GM12873 (cell line): ENCODE measurements at regions not wholly inside any gene's neighbourhood (a gene's known extent, or its start where the extent isn't known, plus 50 kb on each side); places are given as distances from the start of the nearest gene placed in this dataset.

Experiments
- TF ChIP-seq, protein P1 (sequence below): IDR thresholded peaks from 2 replicates; pipeline ENCODE4 v1.5.1; 2012; ENCODE audit warnings: low read depth, mild to moderate bottlenecking, moderate library complexity, low read length, control low read depth; ENCODE audit not compliant: insufficient read depth; ENCODE audit errors: missing control alignments

DNA sequence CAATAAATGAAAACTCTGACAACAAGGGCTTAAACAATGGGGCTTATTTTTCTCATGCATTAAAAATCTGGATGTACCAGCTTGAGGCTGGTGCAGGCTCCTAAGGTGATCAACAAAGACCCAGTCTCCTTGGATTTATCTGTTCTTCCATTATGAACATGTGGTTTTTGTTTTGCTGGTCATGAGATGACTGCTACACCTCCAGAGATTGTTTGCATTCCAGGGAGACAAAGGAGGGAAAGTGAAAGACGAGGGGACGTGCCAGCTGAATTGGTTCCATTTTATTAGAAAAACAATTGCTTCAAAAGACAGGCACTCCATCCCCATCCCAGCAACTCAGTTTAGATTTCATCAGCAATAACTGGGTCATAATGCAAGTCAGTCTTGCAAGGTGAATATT, 90.9 kb upstream of the KCNK1 start:
- TF ChIP-seq, protein P1, sequence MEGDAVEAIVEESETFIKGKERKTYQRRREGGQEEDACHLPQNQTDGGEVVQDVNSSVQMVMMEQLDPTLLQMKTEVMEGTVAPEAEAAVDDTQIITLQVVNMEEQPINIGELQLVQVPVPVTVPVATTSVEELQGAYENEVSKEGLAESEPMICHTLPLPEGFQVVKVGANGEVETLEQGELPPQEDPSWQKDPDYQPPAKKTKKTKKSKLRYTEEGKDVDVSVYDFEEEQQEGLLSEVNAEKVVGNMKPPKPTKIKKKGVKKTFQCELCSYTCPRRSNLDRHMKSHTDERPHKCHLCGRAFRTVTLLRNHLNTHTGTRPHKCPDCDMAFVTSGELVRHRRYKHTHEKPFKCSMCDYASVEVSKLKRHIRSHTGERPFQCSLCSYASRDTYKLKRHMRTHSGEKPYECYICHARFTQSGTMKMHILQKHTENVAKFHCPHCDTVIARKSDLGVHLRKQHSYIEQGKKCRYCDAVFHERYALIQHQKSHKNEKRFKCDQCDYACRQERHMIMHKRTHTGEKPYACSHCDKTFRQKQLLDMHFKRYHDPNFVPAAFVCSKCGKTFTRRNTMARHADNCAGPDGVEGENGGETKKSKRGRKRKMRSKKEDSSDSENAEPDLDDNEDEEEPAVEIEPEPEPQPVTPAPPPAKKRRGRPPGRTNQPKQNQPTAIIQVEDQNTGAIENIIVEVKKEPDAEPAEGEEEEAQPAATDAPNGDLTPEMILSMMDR = no peak

DNA sequence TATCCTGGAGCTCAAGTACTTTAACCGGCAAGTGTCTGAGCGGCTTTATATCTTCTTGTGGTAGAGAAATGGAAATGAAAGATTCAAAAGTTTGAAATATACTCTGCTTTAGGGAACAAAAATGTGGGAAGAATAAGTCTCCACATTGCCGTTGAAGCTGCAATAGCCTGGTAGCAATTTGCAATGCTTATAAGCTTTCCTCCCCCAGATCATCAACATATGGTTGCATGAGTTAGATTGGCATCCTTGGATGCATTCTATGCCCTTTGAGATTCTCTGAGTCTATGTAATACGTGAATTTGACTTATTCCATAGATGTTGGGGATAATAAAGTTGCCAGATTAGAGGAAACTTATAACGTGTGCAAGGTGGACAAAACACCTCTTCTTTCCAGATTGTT, 86.1 kb upstream of the KCNK1 start:
- TF ChIP-seq, protein P1 = no peak

DNA sequence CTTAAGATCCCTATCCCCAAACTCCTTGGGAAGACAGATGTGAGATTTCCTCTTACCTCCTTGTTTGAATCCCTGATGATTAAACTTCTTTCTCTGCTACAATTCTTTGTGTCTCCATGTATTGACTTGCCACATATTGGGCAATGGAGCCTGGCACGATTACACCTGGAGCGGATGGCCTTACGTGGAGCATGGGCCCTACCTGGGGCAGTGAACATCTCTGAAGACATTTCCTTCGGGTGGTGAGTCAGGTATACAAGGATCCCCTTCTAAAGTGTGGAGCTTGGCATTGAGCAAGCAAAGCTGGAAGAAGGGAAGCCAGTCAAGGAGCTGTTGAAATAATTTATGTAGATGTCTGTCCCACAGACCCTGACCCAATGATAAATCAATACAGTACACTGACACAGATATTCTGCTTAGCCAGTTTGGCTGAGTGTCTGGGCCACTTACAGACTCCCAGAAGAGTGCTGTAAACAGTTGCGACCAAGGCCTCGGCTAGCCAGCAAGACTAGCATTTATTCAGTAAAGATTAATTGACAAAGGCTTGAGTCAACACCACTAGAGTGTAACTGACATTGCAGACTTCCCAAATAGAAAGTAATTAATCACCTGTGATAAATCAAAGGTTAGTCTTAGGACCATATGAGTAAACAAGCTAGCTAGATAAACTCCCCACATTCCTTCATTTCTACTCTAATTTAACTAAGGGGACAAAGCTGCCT, 83.1 kb upstream of the KCNK1 start:
- TF ChIP-seq, protein P1 = no peak

DNA sequence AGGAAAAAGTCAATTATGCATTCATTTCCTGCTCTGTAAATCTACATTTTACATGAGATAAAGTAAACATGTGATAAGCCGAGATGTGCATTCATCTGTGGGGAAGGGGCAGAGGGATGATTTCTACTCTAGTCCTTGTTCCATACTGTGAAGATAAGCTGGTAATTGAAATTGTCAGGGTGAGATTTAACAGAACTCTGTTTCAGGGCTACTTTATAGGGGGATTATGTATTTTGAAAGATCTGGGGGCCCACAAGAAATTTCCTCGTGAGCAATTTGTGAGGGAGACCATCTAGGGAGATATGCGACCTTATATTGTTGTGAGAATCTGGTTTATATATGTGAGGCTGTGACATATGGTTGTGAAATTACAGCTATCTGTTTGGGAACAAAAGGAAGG, 73.1 kb upstream of the KCNK1 start:
- TF ChIP-seq, protein P1 = no peak

DNA sequence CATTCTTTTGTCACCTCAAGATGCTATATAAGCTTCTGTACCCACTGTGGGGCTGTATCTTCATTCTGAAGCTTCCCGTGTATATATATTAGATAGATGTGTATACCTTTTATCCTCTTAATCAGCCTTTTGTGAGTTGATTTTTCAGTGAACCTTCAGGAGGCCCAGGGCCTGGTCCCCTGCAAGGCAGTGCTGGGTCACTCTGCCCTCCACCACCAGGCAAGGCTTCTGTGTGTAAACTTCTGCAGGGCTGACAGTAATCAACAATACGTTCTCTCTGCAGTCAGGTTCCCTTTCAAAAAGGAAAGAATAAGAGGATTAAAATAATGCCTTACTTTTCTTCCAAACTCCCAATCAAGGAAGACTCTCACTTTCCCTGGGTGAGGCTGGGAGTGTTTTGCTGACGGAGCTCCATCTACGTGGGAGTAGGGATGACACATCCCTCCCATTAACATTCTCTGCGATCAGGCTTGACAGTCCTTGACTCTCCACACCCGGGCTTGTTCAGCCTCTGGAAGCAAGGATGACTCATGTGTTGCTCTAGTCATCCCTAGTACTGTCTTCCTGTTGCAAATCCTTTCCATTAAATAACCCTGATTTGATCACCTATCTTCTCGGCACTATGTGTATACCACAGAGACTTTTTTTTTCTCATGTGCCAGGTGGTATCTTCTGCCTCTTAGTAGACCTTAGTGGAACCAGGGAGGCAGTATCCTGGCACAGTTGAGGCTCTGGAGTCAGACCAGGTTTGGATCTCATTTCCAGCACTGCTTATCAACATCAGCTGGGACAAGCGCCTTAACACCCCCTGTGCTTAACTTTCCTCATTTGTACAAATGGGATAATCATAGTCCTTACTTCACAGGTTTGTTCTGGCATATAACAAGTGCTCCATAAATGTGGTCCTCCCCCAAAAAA, 70.3 kb upstream of the KCNK1 start:
- TF ChIP-seq, protein P1 = no peak

DNA sequence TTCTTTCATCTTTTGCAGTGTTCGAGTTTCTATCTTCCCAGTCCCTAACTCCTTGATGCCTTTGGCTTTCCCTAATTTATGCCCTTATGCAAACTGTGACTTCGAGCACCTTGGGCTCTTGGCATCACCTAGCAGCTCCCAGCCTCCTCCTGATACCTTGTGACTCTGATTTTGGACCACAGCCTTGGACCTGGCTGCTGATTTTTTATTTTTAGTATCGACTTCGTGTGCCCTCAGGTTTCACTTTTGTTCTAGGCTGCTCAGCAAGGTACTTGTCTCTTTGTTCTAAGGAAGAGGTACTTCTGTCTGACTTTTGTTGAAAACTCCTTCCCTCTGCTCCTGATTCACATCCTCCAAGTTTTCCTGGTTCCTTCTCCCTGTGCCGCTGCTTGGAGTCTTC, 69.6 kb upstream of the KCNK1 start:
- TF ChIP-seq, protein P1 = no peak

DNA sequence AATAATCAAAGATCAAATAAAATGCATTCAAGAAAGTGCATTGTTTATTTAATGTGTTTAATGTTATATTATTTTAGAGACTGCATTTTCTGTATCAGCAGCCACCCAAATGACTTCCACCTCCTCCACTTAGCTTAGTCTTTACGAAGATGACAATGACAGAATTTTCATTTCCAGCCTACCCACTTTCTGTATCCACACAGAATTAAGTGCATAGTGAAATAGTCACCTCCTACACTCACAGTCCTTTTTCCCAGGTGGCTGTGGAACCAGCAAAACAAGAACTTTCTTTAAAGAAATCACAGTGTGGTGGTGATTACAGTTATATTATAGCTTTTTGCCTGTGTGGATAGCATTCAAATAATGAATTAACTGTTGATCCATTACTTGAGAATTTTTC, 66.2 kb upstream of the KCNK1 start:
- TF ChIP-seq, protein P1 = no peak
